ENCODE measurements at regions not wholly inside any gene's neighbourhood (a gene's known extent, or its start where the extent isn't known, plus 50 kb on each side); places are given as distances from the start of the nearest gene placed in this dataset.

- TF ChIP-seq POLR2A (IDR thresholded peaks at IDR 0.05) (no peak), CTCF (IDR thresholded peaks at IDR 0.05) (no peak)
Measured at GRCh38 chr15:91552555-91552954, 301.0 kb upstream of the SLCO3A1 start.
